ENCODE measurements at regions not wholly inside any gene's neighbourhood (a gene's known extent, or its start where the extent isn't known, plus 50 kb on each side); places are given as distances from the start of the nearest gene placed in this dataset.

DNA sequence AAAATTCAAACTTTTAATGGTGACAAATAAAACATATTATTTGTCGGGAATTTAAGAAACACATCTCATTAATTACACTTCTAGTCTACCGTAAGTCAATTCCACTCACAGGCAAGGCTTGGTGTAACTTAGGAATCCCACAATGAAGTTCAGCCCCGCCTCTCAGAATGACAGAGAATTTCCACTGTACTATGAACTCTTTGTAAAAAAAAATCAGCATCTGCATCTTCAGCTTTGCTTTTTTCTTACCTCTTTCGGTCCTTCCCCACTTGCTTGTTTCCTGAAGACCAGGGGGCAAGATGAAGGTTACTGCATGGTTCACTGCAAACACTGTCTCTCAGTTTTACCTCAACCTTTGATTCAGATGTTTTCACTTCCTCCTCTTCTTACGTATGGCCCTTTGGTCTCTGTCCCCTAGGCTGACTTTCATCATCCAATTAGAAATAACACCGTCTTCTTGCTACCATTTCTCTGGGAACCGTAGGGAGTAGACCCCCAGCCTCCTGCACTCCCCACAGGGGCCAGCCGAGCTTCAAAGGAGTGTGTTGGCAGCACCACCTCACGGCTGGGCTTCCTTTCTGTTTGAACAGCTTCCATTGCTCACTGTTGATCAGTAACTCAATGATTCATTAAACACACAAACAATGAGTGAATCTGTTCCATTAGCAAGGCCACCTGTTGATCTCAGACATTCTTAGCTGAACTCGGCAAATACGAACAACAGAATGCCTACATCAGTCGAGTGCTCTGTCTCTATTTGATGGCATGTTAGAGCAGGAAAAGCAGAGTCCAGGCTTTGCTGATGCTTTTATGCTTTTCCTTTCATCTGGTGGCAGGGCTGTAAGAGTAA, 343.0 kb downstream of the BMP4 start:
- TF ChIP-seq, protein P1, sequence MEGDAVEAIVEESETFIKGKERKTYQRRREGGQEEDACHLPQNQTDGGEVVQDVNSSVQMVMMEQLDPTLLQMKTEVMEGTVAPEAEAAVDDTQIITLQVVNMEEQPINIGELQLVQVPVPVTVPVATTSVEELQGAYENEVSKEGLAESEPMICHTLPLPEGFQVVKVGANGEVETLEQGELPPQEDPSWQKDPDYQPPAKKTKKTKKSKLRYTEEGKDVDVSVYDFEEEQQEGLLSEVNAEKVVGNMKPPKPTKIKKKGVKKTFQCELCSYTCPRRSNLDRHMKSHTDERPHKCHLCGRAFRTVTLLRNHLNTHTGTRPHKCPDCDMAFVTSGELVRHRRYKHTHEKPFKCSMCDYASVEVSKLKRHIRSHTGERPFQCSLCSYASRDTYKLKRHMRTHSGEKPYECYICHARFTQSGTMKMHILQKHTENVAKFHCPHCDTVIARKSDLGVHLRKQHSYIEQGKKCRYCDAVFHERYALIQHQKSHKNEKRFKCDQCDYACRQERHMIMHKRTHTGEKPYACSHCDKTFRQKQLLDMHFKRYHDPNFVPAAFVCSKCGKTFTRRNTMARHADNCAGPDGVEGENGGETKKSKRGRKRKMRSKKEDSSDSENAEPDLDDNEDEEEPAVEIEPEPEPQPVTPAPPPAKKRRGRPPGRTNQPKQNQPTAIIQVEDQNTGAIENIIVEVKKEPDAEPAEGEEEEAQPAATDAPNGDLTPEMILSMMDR (IDR thresholded peaks at IDR 0.05): no peak
- TF ChIP-seq POLR2AphosphoS5 (IDR thresholded peaks at IDR 0.05) (no peak), POLR2A (IDR thresholded peaks at IDR 0.05) (no peak)
